ENCODE measurements at regions not wholly inside any gene's neighbourhood (a gene's known extent, or its start where the extent isn't known, plus 50 kb on each side); places are given as distances from the start of the nearest gene placed in this dataset.

DNA sequence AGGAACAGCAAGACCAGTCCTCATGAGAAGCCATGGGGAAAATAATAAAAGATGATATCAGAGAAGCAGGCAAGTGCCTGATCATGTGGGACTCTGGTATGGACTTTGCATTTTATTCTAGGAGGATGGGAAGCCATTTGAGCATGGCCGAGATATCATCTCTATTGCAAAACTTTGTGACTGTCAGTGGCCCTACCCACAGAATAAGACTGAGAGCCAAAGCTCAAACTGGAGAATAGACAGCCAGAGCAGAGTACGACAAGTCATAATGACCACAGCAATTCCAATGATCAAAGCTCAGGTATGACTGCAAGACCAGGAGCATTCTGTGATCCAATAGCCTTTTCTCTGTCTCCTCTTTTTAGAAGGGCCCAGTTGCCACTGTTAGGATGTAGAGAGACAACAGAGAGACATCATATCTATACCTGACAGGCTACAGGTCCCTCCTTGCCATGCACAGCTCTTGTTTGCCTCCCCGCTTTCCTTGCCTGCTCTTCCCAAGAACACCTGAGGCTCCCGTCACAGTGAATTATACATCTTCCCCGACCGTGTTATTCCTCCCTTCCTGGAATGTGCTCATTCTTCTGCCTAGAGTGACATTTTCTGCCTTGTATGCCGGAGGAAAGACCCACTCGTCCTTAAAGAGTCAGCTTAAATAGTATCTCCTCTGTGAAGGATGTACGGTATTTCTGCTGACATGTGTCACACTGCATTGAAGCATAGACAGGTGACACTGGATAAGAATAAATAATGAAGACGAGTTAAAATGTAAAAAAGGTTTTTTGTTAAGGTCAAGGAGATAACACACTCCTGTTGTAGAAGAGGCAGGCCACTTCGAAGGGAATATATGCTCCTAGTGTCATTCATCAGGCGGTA, 248.7 kb upstream of the MAP3K1 start:
- Histone ChIP-seq H3K4me2 (ENCODE audit: control insufficient read depth, extremely low read depth, insufficient read depth, low read depth, low read length) (no peak overlapping the region), H4K20me1 (ENCODE audit: control insufficient read depth, extremely low read depth, insufficient read depth, low read length) (no peaks in the 10 kb centered on the region), H3K27ac (ENCODE audit: control insufficient read depth, insufficient read depth, low read length) (no peak overlapping the region), H3K9ac (ENCODE audit: control insufficient read depth, extremely low read depth, insufficient read depth, low read length) (no peak overlapping the region), H3K9me1 (ENCODE audit: control insufficient read depth, extremely low read depth, insufficient read depth, low read length) (no peaks in the 10 kb centered on the region), H3K4me3 (ENCODE audit: control insufficient read depth in 2 of 3, extremely low read depth in 1 of 3, insufficient read depth in 2 of 3, low read depth in 1 of 3, low read length in 3 of 3) (no peak overlapping the region), H3K79me2 (ENCODE audit: control insufficient read depth, insufficient read depth, low read length) (no peaks in the 10 kb centered on the region), H2AFZ (ENCODE audit: control insufficient read depth, low read length) (no peak overlapping the region), H3K9me3 (ENCODE audit: control insufficient read depth, low read depth, low read length) (no peaks in the 10 kb centered on the region), H3K4me1 (ENCODE audit: control insufficient read depth, extremely low read depth, insufficient read depth, low read length) (peaks cover 7% of the 10 kb centered on the region), H3K27me3 (ENCODE audit: control insufficient read depth, extremely low read depth, insufficient read depth, low read length) (no peaks in the 10 kb centered on the region), H3K36me3 (ENCODE audit: control insufficient read depth in 2 of 2, extremely low read depth in 1 of 2, insufficient read depth in 2 of 2, low read length in 2 of 2) (no peaks in the 10 kb centered on the region)
- DNase-seq (ENCODE audit: low read depth, low spot score) (no peak), FAIRE-seq (no peak)
- dilution Hi-C loops (cut with MboI; ENCODE audit: extremely low pct_ligation_motif_present, low sequenced_read_pairs): no loop called here
- no peak for TF ChIP-seq EZH2 (IDR thresholded peaks at IDR 0.05; ENCODE audit: low read length)
- TF ChIP-seq, protein P1, sequence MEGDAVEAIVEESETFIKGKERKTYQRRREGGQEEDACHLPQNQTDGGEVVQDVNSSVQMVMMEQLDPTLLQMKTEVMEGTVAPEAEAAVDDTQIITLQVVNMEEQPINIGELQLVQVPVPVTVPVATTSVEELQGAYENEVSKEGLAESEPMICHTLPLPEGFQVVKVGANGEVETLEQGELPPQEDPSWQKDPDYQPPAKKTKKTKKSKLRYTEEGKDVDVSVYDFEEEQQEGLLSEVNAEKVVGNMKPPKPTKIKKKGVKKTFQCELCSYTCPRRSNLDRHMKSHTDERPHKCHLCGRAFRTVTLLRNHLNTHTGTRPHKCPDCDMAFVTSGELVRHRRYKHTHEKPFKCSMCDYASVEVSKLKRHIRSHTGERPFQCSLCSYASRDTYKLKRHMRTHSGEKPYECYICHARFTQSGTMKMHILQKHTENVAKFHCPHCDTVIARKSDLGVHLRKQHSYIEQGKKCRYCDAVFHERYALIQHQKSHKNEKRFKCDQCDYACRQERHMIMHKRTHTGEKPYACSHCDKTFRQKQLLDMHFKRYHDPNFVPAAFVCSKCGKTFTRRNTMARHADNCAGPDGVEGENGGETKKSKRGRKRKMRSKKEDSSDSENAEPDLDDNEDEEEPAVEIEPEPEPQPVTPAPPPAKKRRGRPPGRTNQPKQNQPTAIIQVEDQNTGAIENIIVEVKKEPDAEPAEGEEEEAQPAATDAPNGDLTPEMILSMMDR (optimal IDR thresholded peaks at IDR 0.05 in 1 of 3, IDR thresholded peaks at IDR 0.05 in 1 of 3, conservative IDR thresholded peaks at IDR 0.05 in 1 of 3; ENCODE audit: extremely low read depth in 1 of 3, insufficient read depth in 2 of 3, low read length in 3 of 3): no peak

DNA sequence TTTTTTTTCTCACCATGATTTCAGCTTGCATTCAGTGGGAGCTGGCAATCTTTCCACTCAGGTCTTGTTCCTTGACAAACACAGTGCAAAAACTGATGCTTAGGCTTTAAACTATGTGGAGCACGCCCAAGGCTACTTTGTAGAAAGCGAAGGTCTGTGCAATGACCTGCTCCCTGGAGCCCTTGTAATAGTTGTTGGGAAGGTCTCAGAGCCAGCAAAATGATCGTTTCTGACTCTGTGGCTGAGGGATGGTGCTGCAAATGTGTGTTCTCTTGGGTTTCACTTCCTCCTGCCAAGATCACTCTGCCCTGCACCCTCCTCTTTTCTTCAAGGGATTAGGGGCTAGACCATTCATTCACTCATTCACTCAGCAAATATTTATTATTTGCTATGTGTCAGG, 249.7 kb upstream of the MAP3K1 start:
- no peak overlapping the region for H3K4me2 ChIP-seq (ENCODE audit: control insufficient read depth, extremely low read depth, insufficient read depth, low read depth, low read length)
- no peaks in the 10 kb centered on the region for H3K79me2 ChIP-seq (ENCODE audit: control insufficient read depth, insufficient read depth, low read length)
- TF ChIP-seq, protein P1 (optimal IDR thresholded peaks at IDR 0.05 in 1 of 3, IDR thresholded peaks at IDR 0.05 in 1 of 3, conservative IDR thresholded peaks at IDR 0.05 in 1 of 3; ENCODE audit: extremely low read depth in 1 of 3, insufficient read depth in 2 of 3, low read length in 3 of 3): no peak
- no peak for TF ChIP-seq EZH2 (IDR thresholded peaks at IDR 0.05; ENCODE audit: low read length)
- no peaks in the 10 kb centered on the region for H3K9me3 ChIP-seq (ENCODE audit: control insufficient read depth, low read depth, low read length)
- no peak overlapping the region for H3K4me3 ChIP-seq (ENCODE audit: control insufficient read depth in 2 of 3, extremely low read depth in 1 of 3, insufficient read depth in 2 of 3, low read depth in 1 of 3, low read length in 3 of 3)
- H2AFZ ChIP-seq (ENCODE audit: control insufficient read depth, low read length): no peak overlapping the region
- no peaks in the 10 kb centered on the region for H3K36me3 ChIP-seq (ENCODE audit: control insufficient read depth in 2 of 2, extremely low read depth in 1 of 2, insufficient read depth in 2 of 2, low read length in 2 of 2)
- H3K9ac ChIP-seq (ENCODE audit: control insufficient read depth, extremely low read depth, insufficient read depth, low read length): no peak overlapping the region
- no peak overlapping the region for H3K27ac ChIP-seq (ENCODE audit: control insufficient read depth, insufficient read depth, low read length)
- H3K9me1 ChIP-seq (ENCODE audit: control insufficient read depth, extremely low read depth, insufficient read depth, low read length): no peaks in the 10 kb centered on the region
- H3K4me1 ChIP-seq (ENCODE audit: control insufficient read depth, extremely low read depth, insufficient read depth, low read length): peaks cover 13% of the 10 kb centered on the region
- dilution Hi-C loops (cut with MboI; ENCODE audit: extremely low pct_ligation_motif_present, low sequenced_read_pairs): no loop called here
- no peak for DNase-seq (ENCODE audit: low read depth, low spot score)
- H3K27me3 ChIP-seq (ENCODE audit: control insufficient read depth, extremely low read depth, insufficient read depth, low read length): no peaks in the 10 kb centered on the region
- FAIRE-seq: no peak
- H4K20me1 ChIP-seq (ENCODE audit: control insufficient read depth, extremely low read depth, insufficient read depth, low read length): no peaks in the 10 kb centered on the region
